ENCODE measurements at regions not wholly inside any gene's neighbourhood (a gene's known extent, or its start where the extent isn't known, plus 50 kb on each side); places are given as distances from the start of the nearest gene placed in this dataset.

DNA sequence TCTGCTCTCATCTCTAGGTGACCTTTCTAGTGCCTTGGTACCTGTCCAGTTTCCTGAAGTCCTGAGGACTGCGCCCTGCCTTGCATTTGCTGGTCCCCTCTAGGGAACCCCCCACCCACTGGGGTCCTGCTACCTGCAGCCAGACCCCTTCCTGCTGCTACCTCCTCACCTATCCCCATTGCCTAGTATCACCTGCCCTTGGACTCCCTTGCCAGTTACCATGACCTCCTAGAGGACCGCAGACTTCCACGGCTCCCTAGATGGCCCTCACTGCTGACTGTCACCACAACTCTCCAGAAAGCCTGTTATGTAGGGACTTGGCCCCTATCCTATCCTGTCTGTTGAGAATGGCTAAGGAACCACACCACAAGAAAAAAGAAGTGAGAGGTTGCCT, 166.6 kb downstream of the EFNB1 start:
- Histone ChIP-seq H3K9me3 (no peaks in the 10 kb centered on the region), H4K20me1 (ENCODE audit: insufficient read depth) (no peaks in the 10 kb centered on the region), H3K4me3 (ENCODE audit: low read depth in 2 of 2, low read length in 1 of 2) (no peak overlapping the region), H3K36me3 (replicated peaks in 1 of 2; ENCODE audit: control insufficient read depth in 1 of 2, insufficient read depth in 2 of 2, low read length in 1 of 2) (no peaks in the 10 kb centered on the region), H2AFZ (ENCODE audit: low read depth) (no peak overlapping the region), H3K79me2 (ENCODE audit: insufficient read depth) (no peaks in the 10 kb centered on the region), H3K9ac (no peak overlapping the region), H3K9me2 (no peaks in the 10 kb centered on the region), H3K4me2 (no peak overlapping the region), H3K27me3 (ENCODE audit: insufficient read depth) (peaks cover 22% of the 10 kb centered on the region; the same call in 1 of the 2 replicates), H3K27ac (ENCODE audit: low read depth in 2 of 2, low read length in 1 of 2) (no peak overlapping the region), H3F3A (replicated peaks; ENCODE audit: insufficient read depth) (no peaks in the 10 kb centered on the region), H3K4me1 (ENCODE audit: control insufficient read depth in 1 of 2, insufficient read depth in 2 of 2, low read depth in 1 of 2, low read length in 1 of 2) (no peaks in the 10 kb centered on the region; a peak in 1 of 4 replicates)
- no peak for TF ChIP-seq TCF12 (IDR thresholded peaks at IDR 0.05)
- TF ChIP-seq FOXM1 (IDR thresholded peaks at IDR 0.05; ENCODE audit: low read depth): no peak
- TF ChIP-seq RXRA (IDR thresholded peaks at IDR 0.05; ENCODE audit: borderline replicate concordance, low read depth): no peak
- no peak for TF ChIP-seq SIN3A (IDR thresholded peaks at IDR 0.05; ENCODE audit: borderline replicate concordance, low read depth, low read length)
- TF ChIP-seq SMC3 (IDR thresholded peaks at IDR 0.05; ENCODE audit: low read depth, low read length): no peak
- TF ChIP-seq NFIC (IDR thresholded peaks at IDR 0.05; ENCODE audit: borderline replicate concordance): no peak
- TF ChIP-seq, protein P1, sequence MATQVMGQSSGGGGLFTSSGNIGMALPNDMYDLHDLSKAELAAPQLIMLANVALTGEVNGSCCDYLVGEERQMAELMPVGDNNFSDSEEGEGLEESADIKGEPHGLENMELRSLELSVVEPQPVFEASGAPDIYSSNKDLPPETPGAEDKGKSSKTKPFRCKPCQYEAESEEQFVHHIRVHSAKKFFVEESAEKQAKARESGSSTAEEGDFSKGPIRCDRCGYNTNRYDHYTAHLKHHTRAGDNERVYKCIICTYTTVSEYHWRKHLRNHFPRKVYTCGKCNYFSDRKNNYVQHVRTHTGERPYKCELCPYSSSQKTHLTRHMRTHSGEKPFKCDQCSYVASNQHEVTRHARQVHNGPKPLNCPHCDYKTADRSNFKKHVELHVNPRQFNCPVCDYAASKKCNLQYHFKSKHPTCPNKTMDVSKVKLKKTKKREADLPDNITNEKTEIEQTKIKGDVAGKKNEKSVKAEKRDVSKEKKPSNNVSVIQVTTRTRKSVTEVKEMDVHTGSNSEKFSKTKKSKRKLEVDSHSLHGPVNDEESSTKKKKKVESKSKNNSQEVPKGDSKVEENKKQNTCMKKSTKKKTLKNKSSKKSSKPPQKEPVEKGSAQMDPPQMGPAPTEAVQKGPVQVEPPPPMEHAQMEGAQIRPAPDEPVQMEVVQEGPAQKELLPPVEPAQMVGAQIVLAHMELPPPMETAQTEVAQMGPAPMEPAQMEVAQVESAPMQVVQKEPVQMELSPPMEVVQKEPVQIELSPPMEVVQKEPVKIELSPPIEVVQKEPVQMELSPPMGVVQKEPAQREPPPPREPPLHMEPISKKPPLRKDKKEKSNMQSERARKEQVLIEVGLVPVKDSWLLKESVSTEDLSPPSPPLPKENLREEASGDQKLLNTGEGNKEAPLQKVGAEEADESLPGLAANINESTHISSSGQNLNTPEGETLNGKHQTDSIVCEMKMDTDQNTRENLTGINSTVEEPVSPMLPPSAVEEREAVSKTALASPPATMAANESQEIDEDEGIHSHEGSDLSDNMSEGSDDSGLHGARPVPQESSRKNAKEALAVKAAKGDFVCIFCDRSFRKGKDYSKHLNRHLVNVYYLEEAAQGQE (IDR thresholded peaks at IDR 0.05; ENCODE audit: low read depth, low read length): no peak
- TF ChIP-seq NRF1 (IDR thresholded peaks at IDR 0.05; ENCODE audit: low read depth, low read length): no peak
- ChIA-PET POLR2A (no interaction called here), CTCF (interaction anchor here (1.5 kb wide), 1 partner anchor 168 kb away, joined by 3 read pairs; no protein-coding TSS in a partner anchor)
- DNase-seq: no peak
- WGBS (ENCODE audit: low lambda C conversion rate): 15% methylated on average over 3 of the region's 3 CpGs

DNA sequence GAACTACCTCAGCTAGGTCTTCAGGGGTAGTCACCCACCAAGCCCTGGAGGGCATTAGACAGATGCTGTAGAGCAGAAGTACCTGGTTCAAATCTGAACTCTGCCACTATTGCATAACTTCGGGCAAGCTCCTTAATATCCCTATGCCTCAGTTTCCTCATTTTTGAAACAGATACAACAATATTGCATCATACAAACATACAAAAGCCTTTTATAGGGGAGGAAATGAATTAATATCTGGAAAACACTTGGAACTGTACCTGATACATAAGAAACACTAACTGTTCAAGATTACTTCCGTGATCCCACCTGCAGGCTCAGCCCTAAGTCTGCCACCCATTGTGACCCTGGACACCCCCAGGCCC, 166.1 kb downstream of the EFNB1 start:
- no peak for DNase-seq
- H4K20me1 ChIP-seq (ENCODE audit: insufficient read depth): no peaks in the 10 kb centered on the region
- H3K4me1 ChIP-seq (ENCODE audit: control insufficient read depth in 1 of 2, insufficient read depth in 2 of 2, low read depth in 1 of 2, low read length in 1 of 2): peaks cover 0 to 5% of the 10 kb centered on the region in 2 experiments; a peak in 1 of 4 replicates
- no peaks in the 10 kb centered on the region for H3K9me3 ChIP-seq
- no peak overlapping the region for H3K4me3 ChIP-seq (ENCODE audit: low read depth in 2 of 2, low read length in 1 of 2)
- H3K4me2 ChIP-seq: no peak overlapping the region
- H3K36me3 ChIP-seq (replicated peaks in 1 of 2; ENCODE audit: control insufficient read depth in 1 of 2, insufficient read depth in 2 of 2, low read length in 1 of 2): no peaks in the 10 kb centered on the region
- H3F3A ChIP-seq (replicated peaks; ENCODE audit: insufficient read depth): no peaks in the 10 kb centered on the region
- no peak overlapping the region for H3K9ac ChIP-seq
- peaks cover 22% of the 10 kb centered on the region; the same call in 1 of the 2 replicates for H3K27me3 ChIP-seq (ENCODE audit: insufficient read depth)
- H3K79me2 ChIP-seq (ENCODE audit: insufficient read depth): no peaks in the 10 kb centered on the region
- TF ChIP-seq, protein P2, sequence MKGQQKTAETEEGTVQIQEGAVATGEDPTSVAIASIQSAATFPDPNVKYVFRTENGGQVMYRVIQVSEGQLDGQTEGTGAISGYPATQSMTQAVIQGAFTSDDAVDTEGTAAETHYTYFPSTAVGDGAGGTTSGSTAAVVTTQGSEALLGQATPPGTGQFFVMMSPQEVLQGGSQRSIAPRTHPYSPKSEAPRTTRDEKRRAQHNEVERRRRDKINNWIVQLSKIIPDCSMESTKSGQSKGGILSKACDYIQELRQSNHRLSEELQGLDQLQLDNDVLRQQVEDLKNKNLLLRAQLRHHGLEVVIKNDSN (IDR thresholded peaks at IDR 0.05; ENCODE audit: borderline replicate concordance, low read depth): no peak
- TF ChIP-seq TEAD4 (IDR thresholded peaks at IDR 0.05; ENCODE audit: borderline replicate concordance, insufficient read depth) (no peak), GATA2 (CRISPR knock-in tag; IDR thresholded peaks at IDR 0.05) (no peak), RCOR1 (IDR thresholded peaks at IDR 0.05; ENCODE audit: low read length) (no peak), RAD21 (IDR thresholded peaks at IDR 0.05; ENCODE audit: low read length) (no peak), SIN3A (IDR thresholded peaks at IDR 0.05; ENCODE audit: borderline replicate concordance, low read depth, low read length) (no peak), EZH2phosphoT487 (IDR thresholded peaks at IDR 0.05; ENCODE audit: borderline replicate concordance, low read depth) (no peak)
- TF ChIP-seq, protein P3, sequence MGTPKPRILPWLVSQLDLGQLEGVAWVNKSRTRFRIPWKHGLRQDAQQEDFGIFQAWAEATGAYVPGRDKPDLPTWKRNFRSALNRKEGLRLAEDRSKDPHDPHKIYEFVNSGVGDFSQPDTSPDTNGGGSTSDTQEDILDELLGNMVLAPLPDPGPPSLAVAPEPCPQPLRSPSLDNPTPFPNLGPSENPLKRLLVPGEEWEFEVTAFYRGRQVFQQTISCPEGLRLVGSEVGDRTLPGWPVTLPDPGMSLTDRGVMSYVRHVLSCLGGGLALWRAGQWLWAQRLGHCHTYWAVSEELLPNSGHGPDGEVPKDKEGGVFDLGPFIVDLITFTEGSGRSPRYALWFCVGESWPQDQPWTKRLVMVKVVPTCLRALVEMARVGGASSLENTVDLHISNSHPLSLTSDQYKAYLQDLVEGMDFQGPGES (IDR thresholded peaks at IDR 0.05; ENCODE audit: low read depth, low read length): no peak
- TF ChIP-seq, protein P1 (IDR thresholded peaks at IDR 0.05; ENCODE audit: low read depth, low read length): no peak
- 36% methylated on average over 2 of the region's 2 CpGs for WGBS (ENCODE audit: low lambda C conversion rate)
- ChIA-PET POLR2A (no interaction called here), CTCF (interaction anchor here (1.5 kb wide), 1 partner anchor 167 kb away, joined by 3 read pairs; no protein-coding TSS in a partner anchor)
- H3K9me2 ChIP-seq: no peaks in the 10 kb centered on the region
- H2AFZ ChIP-seq (ENCODE audit: low read depth): no peak overlapping the region
- H3K27ac ChIP-seq (ENCODE audit: low read depth in 2 of 2, low read length in 1 of 2): no peak overlapping the region

Data from SK-N-SH (cell line).